Keratinocyte (primary cell): ENCODE measurements at regions not wholly inside any gene's neighbourhood (a gene's known extent, or its start where the extent isn't known, plus 50 kb on each side); places are given as distances from the start of the nearest gene placed in this dataset.

Source experiments
- CTCF ChIP-seq, 3 experiments: IDR thresholded peaks in 1 of 3; conservative IDR thresholded peaks in 1 of 3; optimal IDR thresholded peaks in 1 of 3; 2 replicates in 2 of 3; 3 replicates in 1 of 3; pipeline versions ENCODE3 to v1.5.1; 2011; ENCODE audit warnings: low read length in 3 of 3, mild to moderate bottlenecking in 3 of 3, moderate library complexity in 2 of 3, control low read depth in 1 of 3, inconsistent platforms in 1 of 3; ENCODE audit not compliant: insufficient read depth in 2 of 3; ENCODE audit errors: extremely low read depth in 1 of 3
- EZH2 ChIP-seq: IDR thresholded peaks from one replicate; pipeline ENCODE4 v1.6.1; 2012; ENCODE audit warnings: inconsistent platforms, mild to moderate bottlenecking, low read length, moderate library complexity

DNA sequence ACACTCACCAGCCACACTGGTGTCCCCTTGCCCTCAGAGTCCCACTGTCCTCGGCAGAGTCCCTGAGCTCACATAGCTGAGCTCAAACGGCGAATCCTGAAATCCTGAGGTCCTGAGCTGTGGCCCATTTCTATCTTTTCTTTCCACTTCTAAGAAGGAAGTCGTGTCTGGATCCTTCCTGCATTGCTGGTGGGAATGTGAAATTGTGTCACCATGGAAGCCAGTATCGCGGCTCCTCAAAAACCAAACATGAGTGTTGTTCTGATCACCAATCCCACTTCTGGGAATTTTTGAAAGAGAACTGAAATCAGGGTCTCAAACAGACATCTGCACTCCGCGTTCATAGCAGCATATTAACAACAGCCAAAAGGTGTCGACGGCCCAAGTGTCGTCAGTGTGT, 244.7 kb downstream of the EIPR1 start:
- TF ChIP-seq CTCF (optimal IDR thresholded peaks at IDR 0.05 in 1 of 3, IDR thresholded peaks at IDR 0.05 in 1 of 3, conservative IDR thresholded peaks at IDR 0.05 in 1 of 3; ENCODE audit: extremely low read depth in 1 of 3, insufficient read depth in 2 of 3, low read length in 3 of 3) = no peak
- no peak for TF ChIP-seq EZH2
